ENCODE measurements at regions not wholly inside any gene's neighbourhood (a gene's known extent, or its start where the extent isn't known, plus 50 kb on each side); places are given as distances from the start of the nearest gene placed in this dataset.

DNA sequence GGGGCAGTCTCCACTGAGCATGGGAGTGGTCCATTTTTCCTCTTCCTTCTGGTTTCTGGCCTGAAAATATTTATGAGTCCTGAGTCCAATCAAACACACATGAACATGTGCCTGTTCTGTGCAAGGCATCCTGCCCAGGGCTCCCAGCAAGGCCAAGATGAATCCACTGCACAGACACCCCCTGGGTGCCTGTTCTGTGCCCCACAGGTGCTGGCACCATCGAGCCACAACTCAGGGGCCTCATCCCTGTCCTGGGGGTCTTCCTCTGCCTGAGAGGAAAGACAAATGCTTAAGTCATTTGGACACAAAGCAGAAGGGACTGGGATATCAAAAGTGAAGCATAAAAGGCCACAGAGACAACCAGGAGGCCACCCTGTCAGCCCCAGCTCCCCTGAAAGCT is 87.4 kb upstream of the IQSEC1 start:
- no peak overlapping the region for H3K4me3 ChIP-seq (ENCODE audit: low read depth, low read length)
- TF ChIP-seq, protein P1, sequence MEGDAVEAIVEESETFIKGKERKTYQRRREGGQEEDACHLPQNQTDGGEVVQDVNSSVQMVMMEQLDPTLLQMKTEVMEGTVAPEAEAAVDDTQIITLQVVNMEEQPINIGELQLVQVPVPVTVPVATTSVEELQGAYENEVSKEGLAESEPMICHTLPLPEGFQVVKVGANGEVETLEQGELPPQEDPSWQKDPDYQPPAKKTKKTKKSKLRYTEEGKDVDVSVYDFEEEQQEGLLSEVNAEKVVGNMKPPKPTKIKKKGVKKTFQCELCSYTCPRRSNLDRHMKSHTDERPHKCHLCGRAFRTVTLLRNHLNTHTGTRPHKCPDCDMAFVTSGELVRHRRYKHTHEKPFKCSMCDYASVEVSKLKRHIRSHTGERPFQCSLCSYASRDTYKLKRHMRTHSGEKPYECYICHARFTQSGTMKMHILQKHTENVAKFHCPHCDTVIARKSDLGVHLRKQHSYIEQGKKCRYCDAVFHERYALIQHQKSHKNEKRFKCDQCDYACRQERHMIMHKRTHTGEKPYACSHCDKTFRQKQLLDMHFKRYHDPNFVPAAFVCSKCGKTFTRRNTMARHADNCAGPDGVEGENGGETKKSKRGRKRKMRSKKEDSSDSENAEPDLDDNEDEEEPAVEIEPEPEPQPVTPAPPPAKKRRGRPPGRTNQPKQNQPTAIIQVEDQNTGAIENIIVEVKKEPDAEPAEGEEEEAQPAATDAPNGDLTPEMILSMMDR (IDR thresholded peaks at IDR 0.05; ENCODE audit: borderline replicate concordance, insufficient read depth, low read depth, low read length): no peak

DNA sequence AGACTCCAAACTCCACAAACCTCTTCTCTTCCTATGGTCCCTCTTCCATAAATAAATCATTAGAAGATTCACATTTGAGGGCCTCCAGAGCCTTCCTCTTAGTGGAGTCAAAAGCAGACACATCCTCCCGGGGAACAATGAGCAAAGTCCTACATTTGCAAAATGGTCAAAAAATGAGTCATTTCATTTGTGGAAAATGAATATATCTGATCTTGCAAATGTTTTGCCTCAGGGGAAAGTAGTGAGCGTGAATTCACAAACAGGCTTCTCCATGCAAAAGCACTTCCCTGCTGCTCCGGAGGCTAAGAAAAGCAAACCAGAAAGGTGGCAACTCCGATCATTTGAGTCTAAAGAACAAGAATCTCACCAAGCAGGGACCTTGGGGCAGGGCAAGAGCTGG is 86.7 kb upstream of the IQSEC1 start:
- no peak overlapping the region for H3K4me3 ChIP-seq (ENCODE audit: low read depth, low read length)
- TF ChIP-seq, protein P1 (IDR thresholded peaks at IDR 0.05; ENCODE audit: borderline replicate concordance, insufficient read depth, low read depth, low read length): no peak

DNA sequence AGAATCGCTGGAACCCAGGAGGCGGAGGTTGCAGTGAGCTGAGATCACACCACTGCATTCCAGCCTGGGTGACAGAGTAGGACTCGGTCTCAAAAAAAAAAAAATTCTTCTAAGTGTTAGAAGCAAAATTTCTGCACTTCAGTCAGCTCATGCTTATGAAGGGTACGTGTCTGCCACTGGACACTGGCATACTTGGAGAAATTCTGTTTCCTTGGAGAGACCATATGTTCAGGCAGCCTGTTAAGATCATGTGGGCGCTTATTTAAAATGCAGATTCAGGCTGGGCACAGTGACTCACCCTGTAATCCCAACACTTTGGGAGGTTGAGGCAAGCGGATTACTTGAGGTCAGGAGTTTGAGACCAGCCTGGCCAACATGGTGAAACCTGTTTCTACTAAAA is 85.6 kb upstream of the IQSEC1 start:
- TF ChIP-seq, protein P1 (IDR thresholded peaks at IDR 0.05; ENCODE audit: borderline replicate concordance, insufficient read depth, low read depth, low read length): no peak
- no peak overlapping the region for H3K4me3 ChIP-seq (ENCODE audit: low read depth, low read length)

DNA sequence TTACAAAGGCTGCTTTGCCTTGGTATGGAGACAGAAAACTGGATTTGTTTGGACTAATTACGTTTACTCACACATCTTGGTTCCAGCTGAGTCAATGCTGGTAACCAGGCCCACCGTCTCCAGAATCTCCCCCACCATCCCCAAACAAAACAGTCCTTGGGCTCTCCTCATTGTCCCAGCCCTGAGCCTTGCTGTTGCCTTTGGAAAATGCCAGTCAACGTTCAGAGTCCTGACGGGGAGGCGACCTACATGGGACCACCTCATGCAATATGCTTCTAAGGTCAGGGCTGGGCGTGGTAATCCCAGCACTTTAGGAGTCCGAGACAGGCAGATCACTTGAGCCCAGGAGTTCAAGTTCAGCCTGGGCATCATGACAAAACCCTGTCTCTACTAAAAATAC is 85.2 kb upstream of the IQSEC1 start:
- no peak overlapping the region for H3K4me3 ChIP-seq (ENCODE audit: low read depth, low read length)
- TF ChIP-seq, protein P1 (IDR thresholded peaks at IDR 0.05; ENCODE audit: borderline replicate concordance, insufficient read depth, low read depth, low read length): no peak

DNA sequence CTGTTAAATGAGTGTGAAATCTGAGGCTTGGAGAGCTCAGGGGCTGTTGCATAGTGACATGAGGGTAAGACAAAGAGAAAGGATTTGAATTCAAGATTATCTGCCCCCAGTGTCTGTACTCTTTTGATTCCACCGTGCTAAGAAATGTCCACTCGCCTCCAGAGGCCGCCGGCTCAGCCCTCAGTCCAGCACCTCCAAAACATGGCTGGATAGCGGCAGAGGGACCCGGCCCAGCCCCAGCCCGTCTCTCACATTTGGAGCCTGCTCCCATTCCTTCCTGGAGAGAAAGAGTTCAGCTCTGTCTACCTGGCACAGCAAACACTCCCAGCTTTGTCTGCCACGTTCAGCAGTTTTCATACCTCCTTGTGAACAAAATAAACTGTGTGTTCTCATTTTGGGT is 84.8 kb upstream of the IQSEC1 start:
- H3K4me3 ChIP-seq (ENCODE audit: low read depth, low read length): no peak overlapping the region
- TF ChIP-seq, protein P1 (IDR thresholded peaks at IDR 0.05; ENCODE audit: borderline replicate concordance, insufficient read depth, low read depth, low read length): no peak

DNA sequence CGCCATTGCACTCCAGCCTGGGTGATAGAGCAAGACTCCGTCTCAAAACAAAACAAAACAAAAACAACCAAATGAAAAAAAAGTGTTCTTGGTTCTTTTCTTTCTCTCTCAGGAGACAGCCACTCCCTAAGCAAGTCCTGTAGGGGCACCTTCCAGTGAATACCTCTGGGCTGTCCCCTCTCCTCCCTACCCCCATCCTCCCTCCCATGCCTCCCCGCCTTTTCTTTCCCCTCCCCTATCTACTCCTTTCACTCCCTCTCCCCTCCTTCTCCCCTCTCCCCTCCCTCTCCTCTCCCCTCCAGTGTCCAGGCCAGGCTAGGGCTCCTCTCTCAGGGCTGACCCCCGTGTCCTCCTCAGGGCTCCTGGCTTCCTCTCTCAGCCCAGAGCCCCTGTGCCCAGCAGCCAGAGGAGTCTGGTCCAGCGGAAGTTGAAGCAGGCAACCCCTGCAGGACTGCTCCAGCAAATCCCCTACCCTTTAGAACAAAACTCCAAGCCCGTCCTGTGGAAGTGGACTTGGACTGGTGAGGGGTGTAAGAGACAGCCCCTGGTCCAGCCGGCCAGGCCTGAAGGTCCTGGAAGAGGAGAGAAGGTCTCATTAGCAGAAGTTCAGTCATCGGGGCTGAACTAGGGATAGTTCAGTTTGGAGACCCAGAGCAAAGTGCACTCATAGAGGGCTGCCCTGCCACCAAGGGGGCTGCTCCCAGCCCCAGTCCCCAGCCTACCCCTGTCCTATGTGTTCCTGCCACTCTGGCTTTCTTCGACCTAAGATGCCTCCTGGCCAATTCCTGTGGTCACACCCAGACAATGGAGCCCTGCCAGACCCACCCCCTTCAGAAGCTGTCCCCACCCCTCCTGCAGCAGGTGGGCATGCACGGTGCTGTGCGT is 79.8 kb upstream of the IQSEC1 start:
- H3K4me3 ChIP-seq (ENCODE audit: low read depth, low read length): no peak overlapping the region
- TF ChIP-seq, protein P1 (IDR thresholded peaks at IDR 0.05; ENCODE audit: borderline replicate concordance, insufficient read depth, low read depth, low read length): no peak

DNA sequence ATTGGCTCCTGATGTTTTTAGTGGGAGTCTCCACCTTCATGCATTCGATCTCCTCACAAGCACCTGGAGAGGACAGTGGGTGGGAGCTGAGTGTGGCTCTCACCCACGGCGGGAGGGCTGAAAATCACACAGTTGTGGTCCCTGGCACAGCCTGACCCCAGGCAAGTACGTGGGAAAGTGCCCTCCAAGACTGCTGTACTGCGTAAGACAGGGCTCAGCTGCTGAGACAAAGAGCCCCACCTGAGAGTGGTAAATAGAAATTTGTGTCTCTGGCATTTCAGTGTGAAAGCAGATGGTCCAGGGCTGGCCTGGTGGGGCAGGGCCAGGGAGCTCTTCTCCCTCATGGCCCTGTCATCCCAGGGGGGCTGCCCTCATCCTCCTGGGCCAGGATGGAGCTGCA is 77.4 kb upstream of the IQSEC1 start:
- H3K4me3 ChIP-seq (ENCODE audit: low read depth, low read length): no peak overlapping the region
- TF ChIP-seq, protein P1 (IDR thresholded peaks at IDR 0.05; ENCODE audit: borderline replicate concordance, insufficient read depth, low read depth, low read length): no peak
